BJ (cell line): ENCODE measurements at regions not wholly inside any gene's neighbourhood (a gene's known extent, or its start where the extent isn't known, plus 50 kb on each side); places are given as distances from the start of the nearest gene placed in this dataset.

Source experiments
- CTCF ChIA-PET: fragments of 350-600 bp; formaldehyde crosslinking; extraction: SDS; loops from one replicate; lab custom pipeline; 2021; ENCODE audit warnings: antibody characterized with exemption, inconsistent platforms; lab: Yijun Ruan, JAX
- POLR2A ChIA-PET: fragments of 300-600 bp; sonication (Branson Sonifier 250); formaldehyde crosslinking; extraction: SDS; loops from one replicate; lab custom pipeline; 2021; ENCODE audit warnings: antibody characterized with exemption; lab: Charles Lee
- DNase-seq: peaks from one replicate; pipeline ENCODE4 v3.0.0-alpha.2; 2011; ENCODE audit warnings: low read depth
- H3K27me3 ChIP-seq: 2 replicates; pipeline ENCODE4 v1.6.0; 2011; ENCODE audit warnings: low read length; ENCODE audit not compliant: control insufficient read depth, insufficient read depth
- H3K36me3 ChIP-seq: 2 replicates; pipeline ENCODE4 v1.5.1; 2011; ENCODE audit warnings: low read length; ENCODE audit not compliant: control insufficient read depth, insufficient read depth
- H3K4me3 ChIP-seq: 2 replicates; pipeline ENCODE4 v1.5.1; 2011; ENCODE audit warnings: low read depth, mild to moderate bottlenecking, control low read depth, low read length
- TF ChIP-seq, protein P1 (sequence below): IDR thresholded peaks from 2 replicates; pipeline ENCODE4 v1.5.1; 2011; ENCODE audit warnings: low read depth, mild to moderate bottlenecking, control low read depth, inconsistent platforms, low read length, moderate library complexity; ENCODE audit not compliant: insufficient read depth

DNA sequence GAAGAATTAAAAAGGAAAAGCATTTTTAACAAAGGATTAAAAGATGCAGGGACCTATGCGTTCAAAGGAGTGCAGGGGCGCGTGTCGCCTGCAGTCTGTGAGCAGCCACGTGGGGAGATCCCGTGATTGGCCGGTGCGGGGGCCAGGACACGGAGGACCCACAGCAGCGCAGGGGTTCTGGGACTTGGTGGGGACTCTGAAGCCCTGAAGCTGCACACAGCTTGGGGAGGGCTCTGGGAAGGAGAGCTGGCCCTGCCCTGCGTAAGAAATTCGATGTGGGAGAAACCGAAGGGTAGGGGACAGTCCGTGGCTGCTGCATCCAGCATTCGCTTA, 268.1 kb downstream of the KLF6 start:
- no peak for DNase-seq
- TF ChIP-seq, protein P1, sequence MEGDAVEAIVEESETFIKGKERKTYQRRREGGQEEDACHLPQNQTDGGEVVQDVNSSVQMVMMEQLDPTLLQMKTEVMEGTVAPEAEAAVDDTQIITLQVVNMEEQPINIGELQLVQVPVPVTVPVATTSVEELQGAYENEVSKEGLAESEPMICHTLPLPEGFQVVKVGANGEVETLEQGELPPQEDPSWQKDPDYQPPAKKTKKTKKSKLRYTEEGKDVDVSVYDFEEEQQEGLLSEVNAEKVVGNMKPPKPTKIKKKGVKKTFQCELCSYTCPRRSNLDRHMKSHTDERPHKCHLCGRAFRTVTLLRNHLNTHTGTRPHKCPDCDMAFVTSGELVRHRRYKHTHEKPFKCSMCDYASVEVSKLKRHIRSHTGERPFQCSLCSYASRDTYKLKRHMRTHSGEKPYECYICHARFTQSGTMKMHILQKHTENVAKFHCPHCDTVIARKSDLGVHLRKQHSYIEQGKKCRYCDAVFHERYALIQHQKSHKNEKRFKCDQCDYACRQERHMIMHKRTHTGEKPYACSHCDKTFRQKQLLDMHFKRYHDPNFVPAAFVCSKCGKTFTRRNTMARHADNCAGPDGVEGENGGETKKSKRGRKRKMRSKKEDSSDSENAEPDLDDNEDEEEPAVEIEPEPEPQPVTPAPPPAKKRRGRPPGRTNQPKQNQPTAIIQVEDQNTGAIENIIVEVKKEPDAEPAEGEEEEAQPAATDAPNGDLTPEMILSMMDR, result no peak
- no peaks in the 10 kb centered on the region; the same call in 1 of the 2 replicates for H3K27me3 ChIP-seq
- POLR2A ChIA-PET, result no interaction called here
- no peaks in the 10 kb centered on the region for H3K36me3 ChIP-seq
- CTCF ChIA-PET, result interaction anchor here (1.9 kb wide), 1 partner anchor 14 kb away, joined by 5 read pairs; no protein-coding TSS in a partner anchor
- no peak overlapping the region for H3K4me3 ChIP-seq

DNA sequence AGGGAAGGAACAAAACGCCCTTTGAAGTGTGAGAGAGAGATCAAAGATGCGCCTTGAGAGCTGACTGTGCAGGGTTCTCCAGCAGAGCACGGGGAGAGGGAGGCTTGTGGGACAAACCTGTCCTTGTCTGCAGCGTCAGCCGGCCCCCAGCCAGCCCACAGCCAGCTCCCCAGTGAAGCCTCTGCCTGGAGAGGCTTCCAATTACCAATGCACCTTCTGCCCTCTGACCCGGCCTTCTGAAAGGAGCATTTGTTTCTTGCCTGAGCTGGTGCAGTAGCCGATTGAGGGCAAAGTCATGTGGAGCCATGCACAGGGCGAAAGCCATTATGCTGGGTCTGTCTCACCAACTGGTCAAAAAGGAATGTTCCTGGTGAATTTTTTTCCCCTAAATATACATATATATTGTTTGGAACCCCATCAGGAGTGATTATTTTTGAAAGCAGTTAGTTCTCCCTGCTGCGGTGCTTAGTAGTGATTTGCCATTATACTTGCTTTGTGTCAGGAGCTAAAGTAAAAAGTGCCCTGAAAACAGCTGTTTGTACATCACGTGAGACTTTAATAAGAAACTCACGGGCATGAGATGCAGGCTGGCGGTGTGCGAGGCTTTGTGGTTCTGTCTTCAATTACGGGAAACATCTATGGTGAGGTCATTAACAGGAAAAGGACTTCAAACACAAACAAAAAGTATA, 268.6 kb downstream of the KLF6 start:
- no peaks in the 10 kb centered on the region for H3K36me3 ChIP-seq
- no peak overlapping the region for H3K4me3 ChIP-seq
- TF ChIP-seq, protein P1, result no peak
- no peak for DNase-seq
- ChIA-PET POLR2A (no interaction called here), CTCF (interaction anchor here (1.9 kb wide), 1 partner anchor 14 kb away, joined by 5 read pairs; no protein-coding TSS in a partner anchor)
- no peaks in the 10 kb centered on the region; the same call in 1 of the 2 replicates for H3K27me3 ChIP-seq

DNA sequence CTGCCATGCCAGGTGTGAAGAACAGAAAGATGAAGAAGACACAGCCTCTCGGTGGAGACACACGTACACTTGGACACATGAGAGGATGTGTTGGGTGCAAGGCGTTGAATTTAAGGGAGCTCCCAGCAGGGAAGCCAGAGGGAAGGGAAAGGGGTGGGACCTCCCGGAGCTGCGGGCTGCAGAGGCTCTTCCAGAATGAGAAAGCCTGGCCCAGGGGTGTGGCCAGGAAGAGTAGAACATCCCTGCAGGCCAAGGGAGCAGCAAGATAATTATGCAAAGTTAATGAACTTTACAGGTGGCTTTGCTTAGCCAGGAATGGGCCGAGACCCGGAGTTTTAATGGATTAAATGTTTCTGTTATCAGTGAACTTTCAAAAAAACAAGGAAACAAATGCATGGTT, 270.3 kb downstream of the KLF6 start:
- TF ChIP-seq, protein P1, result no peak
- no peak for DNase-seq
- H3K4me3 ChIP-seq, result no peak overlapping the region
- H3K36me3 ChIP-seq, result no peaks in the 10 kb centered on the region
- ChIA-PET CTCF (interaction anchor here (1.0 kb wide), 1 partner anchor 11 kb away, joined by 4 read pairs; no protein-coding TSS in a partner anchor), POLR2A (no interaction called here)
- H3K27me3 ChIP-seq, result no peaks in the 10 kb centered on the region; the same call in 1 of the 2 replicates

DNA sequence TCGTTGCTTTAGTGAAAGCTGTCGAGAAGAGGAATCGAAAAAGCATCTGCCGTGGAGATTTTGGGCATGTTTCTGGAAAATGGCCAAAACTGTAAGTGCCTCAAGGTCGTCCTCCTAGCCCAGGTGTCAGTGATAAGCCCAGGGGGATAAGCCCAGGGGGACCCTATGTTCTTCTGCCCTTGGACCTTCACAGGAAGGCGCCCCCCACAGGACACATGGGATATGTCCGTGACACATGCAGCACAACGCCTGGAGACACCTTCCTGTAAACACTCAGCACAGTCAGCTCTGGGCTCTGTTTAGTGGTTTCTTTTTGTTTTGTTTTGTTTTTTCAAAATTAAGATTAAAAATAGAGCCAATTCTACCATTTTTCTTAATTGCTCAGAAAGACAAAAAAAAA, 272.7 kb downstream of the KLF6 start:
- H3K36me3 ChIP-seq, result no peaks in the 10 kb centered on the region
- DNase-seq, result no peak

DNA sequence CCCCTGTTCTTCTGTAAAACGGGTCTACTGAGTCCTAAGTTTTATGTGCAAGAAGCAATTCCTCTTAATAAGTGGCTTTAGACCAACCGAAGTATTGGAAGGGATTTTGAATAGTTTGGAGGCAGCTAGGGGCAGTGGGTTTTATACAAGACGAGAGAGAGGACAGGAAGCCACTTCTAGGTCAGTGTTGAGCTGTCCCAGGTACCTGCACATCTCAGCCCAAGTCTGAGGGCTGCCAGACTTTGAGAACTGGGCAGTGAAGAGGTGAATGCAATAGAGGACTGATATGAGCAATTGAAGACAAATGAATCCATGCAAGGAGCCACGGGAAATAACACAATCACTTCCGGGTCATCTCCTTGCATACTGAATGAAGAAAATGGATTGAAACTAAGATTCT, 273.5 kb downstream of the KLF6 start:
- ChIA-PET CTCF (interaction anchor here (1.2 kb wide), 1 partner anchor 31 kb away, joined by 3 read pairs; no protein-coding TSS in a partner anchor), POLR2A (no interaction called here)
- H3K27me3 ChIP-seq, result no peaks in the 10 kb centered on the region; the same call in 1 of the 2 replicates
- TF ChIP-seq, protein P1, result no peak
- no peak overlapping the region for H3K4me3 ChIP-seq
- H3K36me3 ChIP-seq, result no peaks in the 10 kb centered on the region
- DNase-seq, result no peak

More for the DNA sequence above, 272.7 kb downstream of the KLF6 start:
- TF ChIP-seq, protein P1, result no peak
- H3K4me3 ChIP-seq, result no peak overlapping the region
- ChIA-PET CTCF (interaction anchor here (1.2 kb wide), 1 partner anchor 30 kb away, joined by 3 read pairs; no protein-coding TSS in a partner anchor), POLR2A (no interaction called here)
- no peaks in the 10 kb centered on the region; the same call in 1 of the 2 replicates for H3K27me3 ChIP-seq
